IPS-15b (cell line): ENCODE measurements at regions not wholly inside any gene's neighbourhood (a gene's known extent, or its start where the extent isn't known, plus 50 kb on each side); places are given as distances from the start of the nearest gene placed in this dataset.

Source experiments
- H3K27me3 ChIP-seq: one replicate; pipeline ENCODE4 v1.6.1; 2013; ENCODE audit warnings: low read length; ENCODE audit not compliant: control insufficient read depth, insufficient read depth
- H3K36me3 ChIP-seq: one replicate; pipeline ENCODE4 v1.6.1; 2013; ENCODE audit warnings: low read length; ENCODE audit not compliant: control insufficient read depth, insufficient read depth
- H3K4me1 ChIP-seq: one replicate; pipeline ENCODE4 v1.6.1; 2013; ENCODE audit warnings: mild to moderate bottlenecking, low read length; ENCODE audit not compliant: control insufficient read depth, insufficient read depth
- H3K4me3 ChIP-seq: one replicate; pipeline ENCODE4 v1.5.1; 2013; ENCODE audit warnings: low read depth, low read length
- H3K9ac ChIP-seq: one replicate; pipeline ENCODE4 v1.6.1; 2013; ENCODE audit warnings: low read depth, mild to moderate bottlenecking, low read length
- H3K9me3 ChIP-seq: one replicate; pipeline ENCODE4 v1.6.1; 2013; ENCODE audit warnings: mild to moderate bottlenecking, low read length; ENCODE audit not compliant: control insufficient read depth, insufficient read depth

- H3K4me3 ChIP-seq, result no peak overlapping the region
- no peaks in the 10 kb centered on the region for H3K4me1 ChIP-seq
- no peak overlapping the region for H3K9ac ChIP-seq
- no peaks in the 10 kb centered on the region for H3K27me3 ChIP-seq
- no peaks in the 10 kb centered on the region for H3K36me3 ChIP-seq
- H3K9me3 ChIP-seq, result no peaks in the 10 kb centered on the region
These were observed 378.9 kb downstream of the SLCO4C1 start for GRCh38 chr5:101917166-101917565.

- Histone ChIP-seq H3K4me3 (no peak overlapping the region), H3K4me1 (no peaks in the 10 kb centered on the region), H3K9ac (no peak overlapping the region), H3K27me3 (no peaks in the 10 kb centered on the region), H3K9me3 (no peaks in the 10 kb centered on the region), H3K36me3 (no peaks in the 10 kb centered on the region)
These were observed 380.5 kb downstream of the SLCO4C1 start for GRCh38 chr5:101915554-101915953.

- H3K27me3 ChIP-seq, result no peaks in the 10 kb centered on the region
- no peak overlapping the region for H3K4me3 ChIP-seq
- H3K36me3 ChIP-seq, result no peaks in the 10 kb centered on the region
- no peaks in the 10 kb centered on the region for H3K4me1 ChIP-seq
- no peak overlapping the region for H3K9ac ChIP-seq
- H3K9me3 ChIP-seq, result no peaks in the 10 kb centered on the region
These were observed 391.3 kb downstream of the SLCO4C1 start for GRCh38 chr5:101904736-101905135.

- Histone ChIP-seq H3K4me1 (peaks cover 3% of the 10 kb centered on the region), H3K9ac (no peak overlapping the region), H3K36me3 (no peaks in the 10 kb centered on the region), H3K9me3 (no peaks in the 10 kb centered on the region), H3K27me3 (no peaks in the 10 kb centered on the region), H3K4me3 (no peak overlapping the region)
These were observed 398.2 kb downstream of the SLCO4C1 start for GRCh38 chr5:101897914-101898313.

- Histone ChIP-seq H3K27me3 (no peaks in the 10 kb centered on the region), H3K9ac (no peak overlapping the region), H3K4me3 (no peak overlapping the region), H3K4me1 (peaks cover 3% of the 10 kb centered on the region), H3K36me3 (no peaks in the 10 kb centered on the region), H3K9me3 (no peaks in the 10 kb centered on the region)
These were observed 401.1 kb downstream of the SLCO4C1 start for GRCh38 chr5:101894985-101895384.

GRCh38 chr5:101878190-101878589, 417.9 kb downstream of the SLCO4C1 start:
- no peaks in the 10 kb centered on the region for H3K36me3 ChIP-seq
- H3K4me3 ChIP-seq, result no peak overlapping the region
- no peak overlapping the region for H3K9ac ChIP-seq
- no peaks in the 10 kb centered on the region for H3K4me1 ChIP-seq
- no peaks in the 10 kb centered on the region for H3K9me3 ChIP-seq
- no peaks in the 10 kb centered on the region for H3K27me3 ChIP-seq

GRCh38 chr5:101877451-101877850, 418.6 kb downstream of the SLCO4C1 start:
- H3K27me3 ChIP-seq, result no peaks in the 10 kb centered on the region
- no peak overlapping the region for H3K9ac ChIP-seq
- no peaks in the 10 kb centered on the region for H3K9me3 ChIP-seq
- H3K4me3 ChIP-seq, result no peak overlapping the region
- no peaks in the 10 kb centered on the region for H3K4me1 ChIP-seq
- H3K36me3 ChIP-seq, result no peaks in the 10 kb centered on the region

- no peaks in the 10 kb centered on the region for H3K36me3 ChIP-seq
- no peaks in the 10 kb centered on the region for H3K4me1 ChIP-seq
- no peak overlapping the region for H3K4me3 ChIP-seq
- no peak overlapping the region for H3K9ac ChIP-seq
- no peaks in the 10 kb centered on the region for H3K27me3 ChIP-seq
- H3K9me3 ChIP-seq, result no peaks in the 10 kb centered on the region
These were observed 429.6 kb downstream of the SLCO4C1 start for GRCh38 chr5:101866473-101866872.

GRCh38 chr5:101860563-101860962, 435.5 kb downstream of the SLCO4C1 start:
- Histone ChIP-seq H3K36me3 (no peaks in the 10 kb centered on the region), H3K9me3 (no peaks in the 10 kb centered on the region), H3K27me3 (no peaks in the 10 kb centered on the region), H3K4me1 (no peaks in the 10 kb centered on the region), H3K9ac (no peak overlapping the region), H3K4me3 (no peak overlapping the region)

GRCh38 chr5:101860145-101860544, 435.9 kb downstream of the SLCO4C1 start:
- Histone ChIP-seq H3K36me3 (no peaks in the 10 kb centered on the region), H3K9me3 (no peaks in the 10 kb centered on the region), H3K27me3 (no peaks in the 10 kb centered on the region), H3K4me1 (no peaks in the 10 kb centered on the region), H3K4me3 (no peak overlapping the region), H3K9ac (no peak overlapping the region)

- H3K9ac ChIP-seq, result no peak overlapping the region
- H3K4me3 ChIP-seq, result no peak overlapping the region
- H3K4me1 ChIP-seq, result no peaks in the 10 kb centered on the region
- H3K27me3 ChIP-seq, result no peaks in the 10 kb centered on the region
- no peaks in the 10 kb centered on the region for H3K36me3 ChIP-seq
- no peaks in the 10 kb centered on the region for H3K9me3 ChIP-seq
These were observed 449.6 kb downstream of the SLCO4C1 start for GRCh38 chr5:101846496-101846895.

- Histone ChIP-seq H3K9me3 (no peaks in the 10 kb centered on the region), H3K36me3 (no peaks in the 10 kb centered on the region), H3K4me3 (no peak overlapping the region), H3K27me3 (no peaks in the 10 kb centered on the region), H3K4me1 (no peaks in the 10 kb centered on the region), H3K9ac (no peak overlapping the region)
These were observed 453.0 kb downstream of the SLCO4C1 start for GRCh38 chr5:101843055-101843454.

- Histone ChIP-seq H3K4me3 (no peak overlapping the region), H3K36me3 (no peaks in the 10 kb centered on the region), H3K9ac (no peak overlapping the region), H3K9me3 (no peaks in the 10 kb centered on the region), H3K4me1 (no peaks in the 10 kb centered on the region), H3K27me3 (no peaks in the 10 kb centered on the region)
These were observed 457.6 kb downstream of the SLCO4C1 start for GRCh38 chr5:101838435-101838834.
